DMS153 (cell line): ENCODE measurements at regions not wholly inside any gene's neighbourhood (a gene's known extent, or its start where the extent isn't known, plus 50 kb on each side); places are given as distances from the start of the nearest gene placed in this dataset.
"Not testable (repeated sequence)": the region's sequence is repeated elsewhere in the genome, so short reads cannot be mapped to it uniquely, and the experiment has no call there.

Source experiments
- DNase-seq: peaks from one replicate; lab custom pipeline; 2025; lab: John Stamatoyannopoulos, UW

- no peak for DNase-seq
These were observed 157.4 kb upstream of the TMEM260 start for GRCh38 chr14:56422221-56422620.

- DNase-seq = peak; percentile 86
These were observed 156.8 kb upstream of the TMEM260 start for GRCh38 chr14:56422703-56423213.

DNA sequence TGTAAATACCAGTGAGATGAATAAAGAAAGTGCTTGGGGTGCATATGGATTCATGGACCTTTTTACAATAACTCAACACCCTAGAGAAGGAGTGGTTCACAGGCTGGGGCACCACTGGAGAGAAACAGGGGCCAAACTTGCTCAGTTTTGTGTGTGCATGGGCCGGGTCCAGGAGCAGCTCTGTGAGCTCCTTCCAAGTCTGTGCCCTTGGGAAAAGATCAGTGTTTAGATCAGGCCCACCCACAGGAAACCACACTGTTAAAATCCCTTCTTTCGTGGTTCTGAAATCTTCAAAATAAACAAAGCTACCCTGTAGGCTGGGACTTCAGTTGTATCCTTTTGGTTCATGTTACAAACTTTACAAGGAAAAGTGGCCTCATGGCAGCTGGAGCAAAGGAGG lies 156.1 kb upstream of the TMEM260 start:
- no peak for DNase-seq

- no peak for DNase-seq
These were observed 148.6 kb upstream of the TMEM260 start for GRCh38 chr14:56431013-56431412.

DNA sequence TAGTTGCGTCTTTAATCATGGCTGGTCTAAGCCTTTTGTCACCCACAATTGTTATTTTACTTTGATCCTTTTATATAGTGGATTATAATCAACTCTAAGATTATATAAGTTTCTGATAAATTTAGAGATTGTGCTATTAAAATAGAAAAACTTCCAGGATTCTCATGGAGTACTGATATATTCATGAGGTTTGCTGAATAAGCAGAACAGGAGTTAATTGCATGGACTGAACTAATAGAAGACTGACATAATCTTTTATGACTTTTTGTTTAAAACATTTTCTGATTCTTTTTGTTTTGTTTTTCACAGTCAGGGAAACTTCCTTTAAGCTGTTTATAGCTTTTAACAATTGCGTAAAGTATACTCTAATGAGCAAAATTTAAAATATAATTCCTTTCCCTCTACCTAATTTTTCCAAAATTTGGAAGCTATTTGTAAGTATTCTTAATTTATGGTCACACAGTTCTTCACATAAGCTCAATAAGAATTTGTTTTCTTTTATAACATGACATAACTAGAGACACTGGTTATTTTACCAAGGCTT lies 129.9 kb upstream of the TMEM260 start:
- DNase-seq = no peak

GRCh38 chr14:56452940-56453339 lies 126.7 kb upstream of the TMEM260 start:
- DNase-seq = no peak

- DNase-seq = not testable (repeated sequence)
These were observed 124.9 kb upstream of the TMEM260 start for GRCh38 chr14:56454680-56455079.

DNA sequence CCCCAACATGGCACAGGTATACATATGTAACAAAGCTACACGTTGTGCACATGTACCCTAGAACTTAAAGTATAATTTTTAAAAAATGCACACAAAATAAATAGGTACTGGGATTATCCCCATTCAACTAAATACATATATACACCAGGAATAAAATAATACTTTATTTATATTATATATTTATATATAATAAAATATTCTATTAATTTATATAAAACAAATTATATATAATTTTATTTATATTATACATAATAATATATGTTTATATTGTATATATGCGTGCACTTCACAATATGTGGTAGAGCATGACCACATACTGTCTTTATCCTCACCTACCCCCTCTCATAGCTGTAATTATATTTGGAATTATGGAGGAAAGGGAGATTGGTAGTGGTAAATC lies 119.1 kb upstream of the TMEM260 start:
- no peak for DNase-seq

- DNase-seq = no peak
These were observed 118.0 kb upstream of the TMEM260 start for GRCh38 chr14:56461276-56462275.

- DNase-seq = no peak
These were observed 116.2 kb upstream of the TMEM260 start for GRCh38 chr14:56463271-56463890.

- no peak for DNase-seq
These were observed 108.5 kb upstream of the TMEM260 start for GRCh38 chr14:56471056-56471455.

GRCh38 chr14:56474419-56475022 lies 105.1 kb upstream of the TMEM260 start:
- peak; percentile 46 for DNase-seq

- DNase-seq = peak; percentile 27
These were observed 97.2 kb upstream of the TMEM260 start for GRCh38 chr14:56482310-56482911.

GRCh38 chr14:56487090-56487667 lies 92.4 kb upstream of the TMEM260 start:
- no peak for DNase-seq

DNA sequence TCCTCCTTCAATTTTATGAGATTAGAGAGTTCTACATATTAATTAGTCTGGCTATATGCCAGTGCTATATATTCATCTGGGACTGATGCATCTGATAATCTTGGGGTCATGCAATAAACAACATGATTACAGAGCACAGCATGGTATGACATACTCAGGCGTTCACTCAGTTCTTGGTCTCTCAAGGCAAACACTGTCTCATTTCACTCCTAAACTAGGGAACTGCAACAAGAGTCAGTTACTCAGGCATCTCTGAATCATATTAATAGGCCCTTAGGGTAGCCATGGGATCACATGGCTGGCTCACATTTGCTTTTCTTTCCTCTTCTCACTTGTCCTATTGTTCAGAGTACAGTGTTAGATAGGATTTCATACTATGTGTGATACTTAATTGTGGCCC lies 91.8 kb upstream of the TMEM260 start:
- no peak for DNase-seq

- no peak for DNase-seq
These were observed 91.3 kb upstream of the TMEM260 start for GRCh38 chr14:56488306-56488705.

GRCh38 chr14:56490379-56490778 lies 89.2 kb upstream of the TMEM260 start:
- peak; percentile 41 for DNase-seq

DNA sequence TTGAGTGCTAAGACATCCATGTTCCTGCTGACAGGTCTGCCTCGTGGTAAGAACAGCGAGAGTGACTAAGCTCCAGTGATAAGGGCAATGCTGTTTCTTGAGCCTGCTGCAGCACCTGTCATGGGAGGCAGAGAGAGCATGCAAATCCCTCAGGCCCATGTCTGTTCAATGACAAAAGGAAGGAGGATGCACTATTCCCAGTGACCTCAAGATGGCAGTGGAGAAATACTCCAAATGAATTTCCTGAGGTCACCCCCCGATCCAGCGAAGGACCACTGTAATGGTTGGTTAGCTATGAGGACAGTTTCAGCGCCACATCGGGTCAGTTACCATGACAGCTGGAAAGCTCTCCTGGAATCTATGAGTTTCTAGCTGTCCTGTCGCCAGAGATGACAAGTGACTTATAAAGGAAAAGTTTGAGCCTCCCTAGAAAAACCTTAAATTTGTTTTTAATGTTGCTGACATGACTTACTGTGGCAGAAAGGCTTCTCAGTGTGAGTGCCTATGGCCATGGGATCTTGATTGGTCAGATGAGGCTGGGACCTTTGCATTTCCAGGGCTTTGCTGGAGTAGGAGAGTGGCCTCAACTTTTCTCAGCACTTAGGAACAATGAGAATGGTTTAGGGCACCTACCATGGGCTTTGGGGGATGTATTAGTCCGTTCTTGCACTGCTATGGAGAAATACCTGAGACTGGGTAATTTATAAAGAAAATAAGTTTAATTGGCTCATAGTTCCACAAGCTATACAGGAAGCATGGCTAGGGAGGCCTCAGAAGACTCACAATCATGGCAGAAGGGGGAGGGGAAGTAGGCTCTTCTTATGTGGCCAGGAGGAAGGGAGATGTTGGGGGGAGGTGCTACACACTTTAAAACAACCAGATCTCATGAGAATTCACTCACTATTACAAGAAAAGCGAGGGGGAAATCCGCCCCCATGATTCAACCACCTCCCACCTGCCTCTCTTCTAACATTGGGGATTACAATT lies 88.0 kb upstream of the TMEM260 start:
- DNase-seq = peak; percentile 48

- no peak for DNase-seq
These were observed 85.4 kb upstream of the TMEM260 start for GRCh38 chr14:56494167-56494566.

GRCh38 chr14:56498112-56498511 lies 81.5 kb upstream of the TMEM260 start:
- DNase-seq = no peak
